Right lobe of liver (tissue), 6 donors: ENCODE measurements at regions not wholly inside any gene's neighbourhood (a gene's known extent, or its start where the extent isn't known, plus 50 kb on each side); places are given as distances from the start of the nearest gene placed in this dataset.

Source experiments
- ATAC-seq, 4 donors: fragments of 200-7000 bp; cut with Tn5 transposase; one replicate each; pipeline ENCODE4 v1.9.1; 2020; ENCODE audit warnings: mild to moderate bottlenecking in 4 of 4, moderate library complexity in 4 of 4
- DNase-seq, 3 donors: peaks; one replicate each; pipeline ENCODE4 v3.0.0-alpha.2; 2020
- H3K27ac ChIP-seq, 3 donors: fragments of 200-600 bp; one replicate each; pipeline ENCODE4 v1.8.0; 2022
- H3K27me3 ChIP-seq, 2 donors: fragments of 200-600 bp; one replicate each; pipeline ENCODE4 v1.8.0; 2022
- H3K36me3 ChIP-seq, 4 donors: fragments of 200-600 bp; sonication (generic) in 1 of 4; one replicate each; pipeline versions ENCODE4 v1.5.1 to v1.8.0; 2017 to 2022; ENCODE audit warnings: control low read depth in 1 of 4
- H3K4me1 ChIP-seq, 4 donors: fragments of 200-600 bp; sonication (generic) in 1 of 4; one replicate each; pipeline versions ENCODE4 v1.5.1 to v1.8.0; 2017 to 2022; ENCODE audit warnings: control low read depth in 1 of 4
- H3K4me3 ChIP-seq, 3 donors: fragments of 200-600 bp; one replicate each; pipeline ENCODE4 v1.8.0; 2022
- H3K9me3 ChIP-seq, 4 donors: fragments of 200-600 bp; sonication (generic) in 1 of 4; one replicate each; pipeline versions ENCODE4 v1.5.1 to v1.8.0; 2017 to 2022; ENCODE audit warnings: control low read depth in 1 of 4
- CTCF ChIP-seq, 4 donors: fragments of 200-600 bp in 3 of 4; fragments of 450-650 bp in 1 of 4; IDR thresholded peaks; one replicate each; pipeline versions ENCODE4 v1.5.1 to v1.8.0; 2016 to 2022; ENCODE audit warnings: antibody characterized with exemption in 4 of 4, mild to moderate bottlenecking in 2 of 4
- POLR2A ChIP-seq: fragments of 450-650 bp; IDR thresholded peaks from one replicate; pipeline ENCODE4 v1.6.1; 2017; ENCODE audit warnings: antibody characterized with exemption, mild to moderate bottlenecking
- WGBS: methylation state at CpG from one replicate; pipeline ENCODE4 v1.1.6; 2018; ENCODE audit warnings: low coverage, low lambda C conversion rate; ENCODE audit not compliant: insufficient coverage; ENCODE audit errors: missing lambda C conversion rate; 5-methylcytosine and 5-hydroxymethylcytosine counted together
- intact Hi-C, 2 donors: fragments of 100-400 bp; cut with DNase I; formaldehyde crosslinking; loops; one replicate each; pipeline versions ENCODE4 v1.11.2 to v1.14.1; 2022
- donor health status: DM: no; HTN: yes; CAD: no.
- donor health status: DM: no; HTN: no; CAD: no.
- donor health status: DM: no; HTN: no; CAD: no.
- donor health status: DM: no; HTN: yes; CAD: no.
- donor health status: DM: no; HTN: yes; CAD: no.

GRCh38 chr1:199794105-199794863 lies 233.2 kb upstream of the NR5A2 start:
- no peak for DNase-seq
- Histone ChIP-seq H3K27ac (peak overlapping the region in 2 of 3 donors; percentile 50 to 53), H3K36me3 (no peaks in the 10 kb centered on the region), H3K4me1 (peaks cover 0 to 11% (median 0%) of the 10 kb centered on the region in 4 donors), H3K9me3 (no peaks in the 10 kb centered on the region), H3K27me3 (no peaks in the 10 kb centered on the region), H3K4me3 (no peak overlapping the region)
- intact Hi-C loops, result no loop called here
- TF ChIP-seq POLR2A (no peak), CTCF (IDR thresholded peaks at IDR 0.05) (no peak)
- WGBS, result 57% methylated on average over 9 of the region's 9 CpGs
- ATAC-seq, result peak; percentile 48 to 81 (median 78)

- Histone ChIP-seq H3K27me3 (no peaks in the 10 kb centered on the region), H3K4me1 (peaks cover 0 to 7% (median 0%) of the 10 kb centered on the region in 4 donors), H3K9me3 (no peaks in the 10 kb centered on the region), H3K27ac (no peak overlapping the region), H3K4me3 (no peak overlapping the region), H3K36me3 (no peaks in the 10 kb centered on the region)
- no peak for ATAC-seq
- no peak for TF ChIP-seq POLR2A
- no peak for TF ChIP-seq CTCF (IDR thresholded peaks at IDR 0.05)
- WGBS, result 88% methylated on average over 8 of the region's 8 CpGs
- DNase-seq, result no peak
- intact Hi-C loops, result no loop called here
Observed at GRCh38 chr1:199799116-199799515, 228.4 kb upstream of the NR5A2 start.

GRCh38 chr1:199804526-199804925 lies 223.0 kb upstream of the NR5A2 start:
- H3K27ac ChIP-seq, result no peak overlapping the region
- TF ChIP-seq CTCF (IDR thresholded peaks at IDR 0.05) (no peak), POLR2A (no peak)
- H3K4me1 ChIP-seq, result no peaks in the 10 kb centered on the region
- DNase-seq, result no peak
- H3K9me3 ChIP-seq, result no peaks in the 10 kb centered on the region
- intact Hi-C loops, result no loop called here
- H3K4me3 ChIP-seq, result no peak overlapping the region
- 69% methylated on average over 4 of the region's 4 CpGs for WGBS
- H3K36me3 ChIP-seq, result no peaks in the 10 kb centered on the region
- ATAC-seq, result no peak
- H3K27me3 ChIP-seq, result no peaks in the 10 kb centered on the region

DNA sequence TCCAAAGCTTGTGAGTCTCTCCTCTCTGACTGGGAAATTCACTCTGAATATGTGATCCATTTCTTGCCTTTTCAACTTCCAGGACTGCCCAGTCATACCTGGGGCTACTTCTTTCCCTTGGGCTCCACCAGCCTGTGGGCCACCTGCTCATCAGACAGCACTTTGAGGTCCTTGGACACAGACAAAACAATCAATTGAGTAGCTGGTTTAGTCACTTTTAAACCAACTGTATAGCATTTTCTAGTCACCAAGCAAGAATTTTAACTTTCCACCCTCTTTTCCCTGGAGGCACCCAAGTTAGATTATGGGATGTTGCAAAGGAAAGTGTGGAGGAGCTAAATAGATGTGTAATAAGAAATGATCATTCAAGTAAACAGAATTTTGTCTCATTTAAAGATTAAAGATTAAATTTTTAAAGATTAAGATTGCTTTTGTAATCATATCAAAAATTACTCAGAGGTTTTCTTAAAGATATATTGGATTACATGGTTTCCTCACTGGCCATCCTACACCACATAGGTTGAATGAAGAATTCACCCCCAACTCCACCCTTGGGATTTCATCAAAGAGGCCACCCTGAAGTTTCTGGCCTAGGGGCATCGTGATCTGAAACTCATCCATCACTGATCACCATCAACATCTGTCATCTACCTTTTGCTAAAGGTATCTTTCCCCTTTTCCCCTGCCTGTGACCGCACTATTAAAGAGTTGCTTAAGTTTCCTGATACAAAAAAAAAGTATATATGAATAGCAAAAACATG lies 219.2 kb upstream of the NR5A2 start:
- TF ChIP-seq CTCF (IDR thresholded peaks at IDR 0.05), result no peak
- no peak for TF ChIP-seq POLR2A
- ATAC-seq, result no peak
- WGBS, result 59% methylated on average over 2 of the region's 2 CpGs

More for the DNA sequence above, 219.2 kb upstream of the NR5A2 start:
- intact Hi-C loops, result no loop called here
- Histone ChIP-seq H3K27ac (no peak overlapping the region), H3K27me3 (no peaks in the 10 kb centered on the region), H3K4me1 (no peaks in the 10 kb centered on the region), H3K4me3 (no peak overlapping the region), H3K9me3 (no peaks in the 10 kb centered on the region), H3K36me3 (no peaks in the 10 kb centered on the region)
- no peak for DNase-seq
